Neural cell (in vitro differentiated cells): ENCODE measurements at regions not wholly inside any gene's neighbourhood (a gene's known extent, or its start where the extent isn't known, plus 50 kb on each side); places are given as distances from the start of the nearest gene placed in this dataset.

Experiments
- H2AFZ ChIP-seq: fragments of 200-600, 300-800 bp; sonication (generic), shearing (Covaris generic); 2 replicates; pipeline ENCODE4 v1.6.0; 2014; ENCODE audit warnings: low read depth, mild to moderate bottlenecking, antibody characterized with exemption, low read length, moderate library complexity
- H3F3A ChIP-seq: fragments of 200-600 bp; shearing (Covaris generic); 2 replicates; pipeline ENCODE4 v1.6.1; 2016; ENCODE audit warnings: mild to moderate bottlenecking, moderate library complexity, mixed read lengths, antibody characterized with exemption, low read length; ENCODE audit not compliant: insufficient read depth, poor library complexity, severe bottlenecking
- H3K27ac ChIP-seq: fragments of 200-600, 300-800 bp; sonication (generic), shearing (Covaris generic); 2 replicates; pipeline ENCODE4 v1.5.1; 2014; ENCODE audit warnings: mild to moderate bottlenecking, low read length, moderate library complexity
- H3K27me3 ChIP-seq: fragments of 300-800, 200-600 bp; sonication (generic), shearing (Covaris generic); 2 replicates; pipeline ENCODE4 v1.6.0; 2014; ENCODE audit warnings: mild to moderate bottlenecking, low read depth, low read length, moderate library complexity; ENCODE audit not compliant: insufficient read depth
- H3K36me3 ChIP-seq: fragments of 300-800, 200-600 bp; sonication (generic), shearing (Covaris generic); 2 replicates; pipeline ENCODE4 v1.5.1; 2014; ENCODE audit warnings: mild to moderate bottlenecking, antibody characterized with exemption, low read length, moderate library complexity; ENCODE audit not compliant: insufficient read depth
- H3K4me2 ChIP-seq: fragments of 300-800, 200-600 bp; sonication (generic), shearing (Covaris generic); 2 replicates; pipeline ENCODE4 v1.6.0; 2014; ENCODE audit warnings: mild to moderate bottlenecking, low read length
- H3K4me3 ChIP-seq: fragments of 300-800, 200-600 bp; sonication (generic), shearing (Covaris generic); 2 replicates; pipeline ENCODE4 v1.5.1; 2014; ENCODE audit warnings: mild to moderate bottlenecking, low read length, moderate library complexity
- H3K79me2 ChIP-seq: fragments of 200-600 bp; shearing (Covaris generic); replicated peaks from 2 replicates; pipeline ENCODE4 v1.6.0; 2014; ENCODE audit warnings: mild to moderate bottlenecking, low read length, moderate library complexity; ENCODE audit not compliant: insufficient read depth
- H3K9ac ChIP-seq: fragments of 300-800, 200-600 bp; sonication (generic), shearing (Covaris generic); 2 replicates; pipeline ENCODE4 v1.6.1; 2016; ENCODE audit warnings: mild to moderate bottlenecking, low read length, mixed read lengths
- H3K9me2 ChIP-seq: fragments of 200-600 bp; shearing (Covaris generic); 2 replicates; pipeline ENCODE4 v1.6.1; 2016; ENCODE audit warnings: mild to moderate bottlenecking, low read length, mixed read lengths; ENCODE audit not compliant: insufficient read depth
- H3K9me3 ChIP-seq: fragments of 200-600, 300-800 bp; sonication (generic), shearing (Covaris generic); 2 replicates; pipeline ENCODE4 v1.6.1; 2016; ENCODE audit warnings: mild to moderate bottlenecking, mixed run types, low read length, moderate library complexity, mixed read lengths
- H4K20me1 ChIP-seq: fragments of 200-600 bp; shearing (Covaris generic); 2 replicates; pipeline ENCODE4 v1.6.1; 2016; ENCODE audit warnings: mild to moderate bottlenecking, mixed run types; ENCODE audit not compliant: insufficient read depth
- EP300 ChIP-seq: fragments of 450-650 bp; conservative IDR thresholded peaks from 2 replicates; pipeline ENCODE4 v1.6.1; 2014; ENCODE audit warnings: antibody characterized with exemption, mild to moderate bottlenecking, moderate library complexity; ENCODE audit not compliant: poor library complexity, severe bottlenecking
- EZH2 ChIP-seq: fragments of 200-600, 300-800 bp; shearing (Covaris generic), sonication (generic); IDR thresholded peaks from 2 replicates; pipeline ENCODE4 v1.6.1; 2014; ENCODE audit warnings: antibody characterized with exemption, low read length, borderline replicate concordance, mild to moderate bottlenecking; ENCODE audit not compliant: insufficient read depth, poor library complexity, severe bottlenecking
- MXI1 ChIP-seq: fragments of 450-650 bp; conservative IDR thresholded peaks from 2 replicates; pipeline ENCODE4 v1.6.1; 2014; ENCODE audit warnings: antibody characterized with exemption, mild to moderate bottlenecking; ENCODE audit not compliant: poor library complexity, severe bottlenecking
- POLR2AphosphoS5 ChIP-seq: IDR thresholded peaks from 2 replicates; pipeline ENCODE4 v1.6.1; 2012
- RAD21 ChIP-seq: fragments of 450-650 bp; conservative IDR thresholded peaks from 2 replicates; pipeline ENCODE4 v1.6.1; 2014; ENCODE audit warnings: antibody characterized with exemption, mild to moderate bottlenecking, moderate library complexity
- SMC3 ChIP-seq: fragments of 450-650 bp; conservative IDR thresholded peaks from 2 replicates; pipeline ENCODE4 v1.6.1; 2014; ENCODE audit warnings: antibody characterized with exemption, mild to moderate bottlenecking, moderate library complexity; ENCODE audit not compliant: poor library complexity
- TAF1 ChIP-seq: IDR thresholded peaks from 2 replicates; pipeline ENCODE4 v1.6.1; 2012; ENCODE audit warnings: low read depth
- TF ChIP-seq, protein P1 (sequence below): IDR thresholded peaks from 2 replicates; pipeline ENCODE4 v1.6.1; 2012; ENCODE audit warnings: borderline replicate concordance
- TF ChIP-seq, protein P2 (sequence below): fragments of 450-650 bp; IDR thresholded peaks from 2 replicates; pipeline ENCODE4 v1.5.1; 2014; ENCODE audit warnings: antibody characterized with exemption, mild to moderate bottlenecking, moderate library complexity; ENCODE audit not compliant: poor library complexity, severe bottlenecking

DNA sequence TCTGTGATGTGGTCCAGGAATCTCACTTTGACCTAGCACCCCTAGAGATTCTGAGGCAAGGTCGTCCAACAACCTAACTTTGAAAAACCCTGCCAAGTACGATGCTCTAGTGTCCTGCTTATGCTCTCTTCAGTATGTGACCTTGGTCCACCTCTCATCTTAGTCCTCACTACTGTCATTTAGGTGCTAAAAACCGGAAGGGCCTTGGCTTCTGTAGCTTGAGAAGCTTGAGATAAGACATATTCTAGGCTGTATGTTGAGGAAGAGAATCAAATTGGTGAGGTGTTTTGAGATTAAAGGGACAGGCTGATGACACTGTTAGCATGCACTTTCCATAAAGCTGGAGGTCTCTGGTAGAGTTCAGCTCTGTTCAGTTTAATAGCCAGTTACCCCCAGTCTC is 57.0 kb upstream of the MTPN start:
- Histone ChIP-seq H3K36me3 (no peaks in the 10 kb centered on the region), H3K27ac (no peak overlapping the region), H3F3A (no peaks in the 10 kb centered on the region), H4K20me1 (no peaks in the 10 kb centered on the region), H3K79me2 (no peaks in the 10 kb centered on the region), H3K9ac (no peak overlapping the region), H3K9me2 (no peaks in the 10 kb centered on the region), H3K9me3 (no peaks in the 10 kb centered on the region), H3K4me3 (no peak overlapping the region), H2AFZ (no peak overlapping the region), H3K27me3 (no peaks in the 10 kb centered on the region), H3K4me2 (no peak overlapping the region)
- TF ChIP-seq, protein P1, sequence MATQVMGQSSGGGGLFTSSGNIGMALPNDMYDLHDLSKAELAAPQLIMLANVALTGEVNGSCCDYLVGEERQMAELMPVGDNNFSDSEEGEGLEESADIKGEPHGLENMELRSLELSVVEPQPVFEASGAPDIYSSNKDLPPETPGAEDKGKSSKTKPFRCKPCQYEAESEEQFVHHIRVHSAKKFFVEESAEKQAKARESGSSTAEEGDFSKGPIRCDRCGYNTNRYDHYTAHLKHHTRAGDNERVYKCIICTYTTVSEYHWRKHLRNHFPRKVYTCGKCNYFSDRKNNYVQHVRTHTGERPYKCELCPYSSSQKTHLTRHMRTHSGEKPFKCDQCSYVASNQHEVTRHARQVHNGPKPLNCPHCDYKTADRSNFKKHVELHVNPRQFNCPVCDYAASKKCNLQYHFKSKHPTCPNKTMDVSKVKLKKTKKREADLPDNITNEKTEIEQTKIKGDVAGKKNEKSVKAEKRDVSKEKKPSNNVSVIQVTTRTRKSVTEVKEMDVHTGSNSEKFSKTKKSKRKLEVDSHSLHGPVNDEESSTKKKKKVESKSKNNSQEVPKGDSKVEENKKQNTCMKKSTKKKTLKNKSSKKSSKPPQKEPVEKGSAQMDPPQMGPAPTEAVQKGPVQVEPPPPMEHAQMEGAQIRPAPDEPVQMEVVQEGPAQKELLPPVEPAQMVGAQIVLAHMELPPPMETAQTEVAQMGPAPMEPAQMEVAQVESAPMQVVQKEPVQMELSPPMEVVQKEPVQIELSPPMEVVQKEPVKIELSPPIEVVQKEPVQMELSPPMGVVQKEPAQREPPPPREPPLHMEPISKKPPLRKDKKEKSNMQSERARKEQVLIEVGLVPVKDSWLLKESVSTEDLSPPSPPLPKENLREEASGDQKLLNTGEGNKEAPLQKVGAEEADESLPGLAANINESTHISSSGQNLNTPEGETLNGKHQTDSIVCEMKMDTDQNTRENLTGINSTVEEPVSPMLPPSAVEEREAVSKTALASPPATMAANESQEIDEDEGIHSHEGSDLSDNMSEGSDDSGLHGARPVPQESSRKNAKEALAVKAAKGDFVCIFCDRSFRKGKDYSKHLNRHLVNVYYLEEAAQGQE, result no peak
- TF ChIP-seq EP300 (no peak), TAF1 (no peak), RAD21 (no peak), POLR2AphosphoS5 (no peak)

DNA sequence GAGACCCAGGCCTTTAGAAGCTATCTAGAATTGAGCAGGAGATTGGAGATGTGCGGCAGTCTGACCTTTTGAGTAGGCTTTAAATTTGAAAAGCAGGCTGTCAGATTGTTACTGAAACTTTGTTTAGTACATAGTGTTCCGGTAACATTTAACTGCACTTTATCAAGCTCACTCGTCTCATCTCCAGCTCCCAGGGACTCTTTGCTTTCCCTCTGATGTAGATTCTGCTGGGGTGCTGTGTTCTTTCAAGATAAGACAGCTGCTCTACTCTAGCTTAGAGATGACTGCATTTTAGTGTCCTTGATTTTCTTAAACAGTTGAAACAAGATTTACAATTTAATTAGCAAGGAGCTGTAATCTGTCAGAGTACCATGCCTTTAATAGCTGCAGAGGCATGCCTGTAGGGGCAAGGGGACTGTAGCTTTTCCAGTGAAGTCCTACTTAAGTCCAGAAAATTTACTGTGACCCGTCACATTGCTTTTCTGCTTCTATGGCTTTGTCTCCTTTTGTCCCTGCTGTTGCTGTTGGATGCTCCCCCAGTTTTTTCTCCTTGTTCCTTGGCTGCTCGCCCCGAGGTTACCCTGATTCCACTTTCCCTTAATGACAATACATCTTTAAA is 56.4 kb upstream of the MTPN start:
- H3K4me3 ChIP-seq, result no peak overlapping the region
- H3K9me3 ChIP-seq, result no peaks in the 10 kb centered on the region
- H3K9ac ChIP-seq, result no peak overlapping the region
- H3K36me3 ChIP-seq, result no peaks in the 10 kb centered on the region
- H4K20me1 ChIP-seq, result no peaks in the 10 kb centered on the region
- H3K9me2 ChIP-seq, result no peaks in the 10 kb centered on the region
- H3K79me2 ChIP-seq, result no peaks in the 10 kb centered on the region
- H3K27ac ChIP-seq, result no peak overlapping the region
- TF ChIP-seq MXI1 (no peak), EP300 (no peak), EZH2 (no peak), POLR2AphosphoS5 (no peak), SMC3 (no peak), TAF1 (no peak), RAD21 (no peak)
- TF ChIP-seq, protein P1, result no peak
- TF ChIP-seq, protein P2, sequence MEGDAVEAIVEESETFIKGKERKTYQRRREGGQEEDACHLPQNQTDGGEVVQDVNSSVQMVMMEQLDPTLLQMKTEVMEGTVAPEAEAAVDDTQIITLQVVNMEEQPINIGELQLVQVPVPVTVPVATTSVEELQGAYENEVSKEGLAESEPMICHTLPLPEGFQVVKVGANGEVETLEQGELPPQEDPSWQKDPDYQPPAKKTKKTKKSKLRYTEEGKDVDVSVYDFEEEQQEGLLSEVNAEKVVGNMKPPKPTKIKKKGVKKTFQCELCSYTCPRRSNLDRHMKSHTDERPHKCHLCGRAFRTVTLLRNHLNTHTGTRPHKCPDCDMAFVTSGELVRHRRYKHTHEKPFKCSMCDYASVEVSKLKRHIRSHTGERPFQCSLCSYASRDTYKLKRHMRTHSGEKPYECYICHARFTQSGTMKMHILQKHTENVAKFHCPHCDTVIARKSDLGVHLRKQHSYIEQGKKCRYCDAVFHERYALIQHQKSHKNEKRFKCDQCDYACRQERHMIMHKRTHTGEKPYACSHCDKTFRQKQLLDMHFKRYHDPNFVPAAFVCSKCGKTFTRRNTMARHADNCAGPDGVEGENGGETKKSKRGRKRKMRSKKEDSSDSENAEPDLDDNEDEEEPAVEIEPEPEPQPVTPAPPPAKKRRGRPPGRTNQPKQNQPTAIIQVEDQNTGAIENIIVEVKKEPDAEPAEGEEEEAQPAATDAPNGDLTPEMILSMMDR, result no peak
- no peaks in the 10 kb centered on the region for H3K27me3 ChIP-seq
- no peak overlapping the region for H3K4me2 ChIP-seq
- no peaks in the 10 kb centered on the region for H3F3A ChIP-seq
- H2AFZ ChIP-seq, result no peak overlapping the region
